Erythroblast (primary cell): ENCODE measurements at regions not wholly inside any gene's neighbourhood (a gene's known extent, or its start where the extent isn't known, plus 50 kb on each side); places are given as distances from the start of the nearest gene placed in this dataset.

Source experiments
- GATA1 ChIP-seq: IDR thresholded peaks from 2 replicates; pipeline ENCODE4 v1.6.1; 2011; ENCODE audit warnings: low read depth, mild to moderate bottlenecking, control low read depth, low read length, moderate library complexity
- POLR2A ChIP-seq: IDR thresholded peaks from 2 replicates; pipeline ENCODE4 v1.6.1; 2011; ENCODE audit warnings: mild to moderate bottlenecking, low read length

GRCh38 chr2:66874411-66874810 lies 439.5 kb downstream of the MEIS1 start:
- no peak for TF ChIP-seq POLR2A
- TF ChIP-seq GATA1, result no peak
